Stimulated activated CD8-positive, alpha-beta memory T cell treated with anti-CD3 and anti-CD28 coated beads, Interleukin-12 subunit alpha, Interleukin-12 subunit beta, amount 100 ng/mL, for 24 hours (primary cell): ENCODE measurements at regions not wholly inside any gene's neighbourhood (a gene's known extent, or its start where the extent isn't known, plus 50 kb on each side); places are given as distances from the start of the nearest gene placed in this dataset.

Source experiments
- DNase-seq: peaks from one replicate; pipeline ENCODE4 v3.0.0-alpha.2; 2020; ENCODE audit errors: extremely low read depth

DNA sequence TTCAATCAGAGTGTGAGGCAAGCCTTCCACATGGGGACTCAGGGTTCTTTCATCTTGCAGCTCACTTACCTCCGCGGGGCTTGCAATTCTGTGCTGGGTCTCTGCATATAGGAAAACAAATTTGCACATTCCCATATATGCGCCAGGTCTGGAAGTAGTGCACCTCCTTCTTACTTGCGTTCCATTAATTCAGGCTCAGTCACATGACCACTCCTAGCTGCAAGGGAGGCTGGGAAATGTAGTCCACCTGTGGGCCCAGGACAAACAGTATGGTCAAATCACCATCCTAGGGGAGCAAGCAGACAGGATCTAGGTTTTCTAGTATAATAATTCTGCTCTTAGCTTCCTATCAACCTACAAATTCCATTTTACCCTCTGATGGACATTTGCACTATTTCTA is 160.4 kb downstream of the AACS start:
- no peak for DNase-seq

DNA sequence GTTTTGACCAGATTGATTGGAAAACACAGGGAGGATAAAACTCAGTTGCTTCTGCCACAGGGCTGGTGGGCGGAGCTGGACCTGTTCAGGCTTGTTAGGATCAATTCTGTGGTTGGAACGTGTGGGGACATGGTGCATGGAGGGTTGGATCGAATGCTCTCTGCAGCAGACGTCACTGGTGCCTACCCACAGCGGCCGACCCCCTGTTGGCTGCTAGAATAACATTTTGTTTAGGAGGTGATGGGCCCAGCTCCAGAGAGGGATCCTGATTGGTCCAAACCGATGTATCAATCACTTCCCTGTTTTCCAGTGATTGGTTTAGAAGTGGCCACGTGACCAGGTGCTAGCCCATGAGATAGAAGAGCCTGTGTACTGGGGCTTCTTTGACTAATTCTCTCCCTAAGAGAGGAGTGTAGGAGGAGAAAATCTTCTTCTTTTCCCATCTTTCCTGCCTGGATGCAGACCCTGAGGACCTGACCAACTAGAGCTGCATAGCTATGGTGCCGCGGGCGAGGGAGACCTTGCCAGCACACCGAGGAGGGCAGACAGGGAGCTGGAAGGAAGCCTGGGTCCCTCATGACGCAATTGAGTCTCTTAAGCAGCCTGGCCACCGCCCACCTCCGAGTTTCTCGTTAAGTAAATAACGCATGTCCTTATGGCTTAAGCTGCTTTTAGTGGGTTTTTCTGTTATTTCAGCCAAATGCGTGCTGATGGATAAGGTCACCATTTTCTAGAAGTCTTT is 163.5 kb downstream of the AACS start:
- no peak for DNase-seq

DNA sequence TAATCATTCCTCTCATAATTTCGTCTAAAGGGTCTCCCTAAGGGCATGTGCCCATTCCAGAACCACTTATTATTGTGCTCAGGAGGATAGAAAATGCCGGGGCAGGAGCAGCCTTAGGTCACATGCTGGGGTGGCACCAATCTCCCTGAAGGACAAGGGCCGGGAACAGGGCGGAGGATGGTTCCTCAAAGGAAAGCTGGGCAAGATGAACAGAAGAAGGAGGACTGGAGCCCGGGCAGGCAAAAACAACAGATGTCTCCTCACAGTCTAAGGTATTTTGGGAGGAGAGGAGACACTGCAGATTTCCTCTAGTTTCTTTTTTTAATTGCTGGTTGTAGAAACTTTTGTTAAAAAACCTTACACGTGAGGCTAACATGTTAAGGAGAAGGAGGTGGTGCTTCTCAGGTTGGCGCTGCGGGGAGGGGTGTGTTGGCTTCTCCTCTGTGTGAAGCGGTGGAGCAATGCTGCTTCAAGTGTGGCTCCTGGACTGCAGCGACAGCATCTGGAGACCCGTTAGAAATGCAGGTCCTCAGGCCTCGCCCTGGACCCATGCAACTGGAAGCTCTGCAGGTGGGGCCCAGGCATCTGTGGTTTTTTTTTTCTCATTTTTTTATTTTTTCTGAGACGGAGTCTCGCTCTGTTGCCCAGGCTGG is 164.8 kb downstream of the AACS start:
- no peak for DNase-seq

DNA sequence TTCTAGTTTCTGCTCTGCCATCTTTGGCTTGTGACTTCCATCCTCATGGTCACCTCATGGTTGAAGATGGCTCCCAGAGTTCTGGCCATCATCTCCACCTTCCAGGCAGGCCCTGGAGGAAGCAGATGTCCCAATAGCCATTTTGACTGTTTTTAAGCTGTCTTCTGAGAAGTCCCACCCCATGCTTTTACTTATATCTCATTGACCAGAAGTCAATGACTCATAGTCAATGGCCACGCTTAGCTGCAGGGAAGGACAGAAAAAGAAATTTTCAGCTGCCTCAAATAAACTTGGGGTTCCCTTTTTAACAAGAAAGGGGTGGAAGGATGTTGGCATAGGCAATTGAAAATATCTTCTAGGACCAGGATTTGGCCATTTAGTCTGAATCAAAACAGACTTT is 168.1 kb downstream of the AACS start:
- no peak for DNase-seq

DNA sequence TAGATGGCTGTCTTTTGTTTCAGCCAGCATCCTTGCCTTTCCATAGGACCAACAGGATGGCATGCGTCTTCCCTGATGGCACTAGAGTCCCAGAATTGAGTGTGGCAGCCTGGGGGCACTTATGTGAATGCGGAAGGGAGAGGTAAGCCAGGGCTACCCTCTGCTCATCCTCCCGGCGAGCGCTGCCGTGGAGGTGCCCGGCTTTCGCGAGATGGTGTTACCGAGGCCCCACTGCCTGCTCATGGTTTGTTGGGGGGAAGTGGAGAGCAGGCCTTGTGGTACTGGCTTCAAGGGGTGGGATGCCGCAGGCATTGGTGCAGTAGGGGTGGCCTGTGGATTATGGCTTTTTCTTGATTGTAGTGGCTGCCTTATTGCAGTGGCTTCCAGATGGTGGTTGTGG is 174.3 kb downstream of the AACS start:
- no peak for DNase-seq

DNA sequence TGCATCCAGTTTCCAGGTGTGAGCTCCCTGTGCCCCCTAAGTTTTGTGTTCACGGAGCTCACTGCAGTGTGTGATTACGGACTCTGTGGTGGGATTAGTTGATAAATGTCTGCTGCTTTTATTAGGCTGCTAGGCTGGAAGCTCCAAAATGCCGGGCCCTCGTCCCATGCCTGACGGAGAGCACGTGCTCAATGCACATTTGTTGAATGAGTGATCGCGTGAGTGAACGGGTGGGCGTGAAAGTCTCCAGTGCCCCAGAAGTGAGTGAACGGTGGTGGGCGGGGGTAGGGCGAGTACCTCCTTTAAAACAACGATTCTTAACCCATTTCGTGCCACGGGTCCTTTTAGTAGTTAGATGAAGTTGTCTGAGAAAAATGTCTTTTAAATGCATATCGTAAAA is 175.5 kb downstream of the AACS start:
- no peak for DNase-seq

DNA sequence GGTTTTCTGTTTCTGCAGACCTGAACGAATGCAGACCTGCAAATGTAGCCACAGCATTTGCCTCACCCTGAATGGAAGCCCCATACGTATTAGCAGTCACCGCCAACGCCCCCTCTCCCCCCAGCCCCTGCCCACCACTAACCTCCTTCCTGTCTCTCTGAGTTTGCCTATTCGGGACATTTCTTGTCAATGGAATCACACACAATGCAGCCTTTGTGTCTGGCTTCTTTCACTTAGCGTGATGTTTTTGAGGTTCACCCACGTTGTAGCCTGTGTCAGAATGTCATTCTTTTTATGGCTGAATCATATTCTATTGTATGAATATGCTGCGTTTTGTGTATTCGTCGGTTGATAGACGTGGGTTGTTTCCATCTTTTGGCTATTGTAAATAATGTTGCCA is 178.6 kb downstream of the AACS start:
- DNase-seq, result no peak

DNA sequence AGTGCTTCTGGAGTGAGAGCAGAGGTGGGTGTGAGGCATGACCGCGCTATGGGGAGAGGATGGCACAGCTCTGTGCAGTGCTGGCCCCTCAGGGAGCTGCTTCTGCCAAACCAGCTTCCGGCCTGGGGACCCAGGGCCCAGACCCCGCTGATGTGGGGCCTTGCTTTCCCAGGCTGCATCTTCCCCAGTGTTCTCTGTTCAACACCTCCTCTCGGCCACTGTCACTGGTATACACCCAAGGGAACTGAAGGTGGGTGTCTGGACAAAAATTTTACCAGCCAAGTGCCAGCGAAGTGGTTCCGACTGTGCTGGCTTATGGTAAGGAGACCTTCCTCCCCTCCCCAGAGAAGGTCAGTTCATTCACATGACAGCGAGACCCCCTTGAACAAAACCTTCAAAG is 179.1 kb downstream of the AACS start:
- no peak for DNase-seq

DNA sequence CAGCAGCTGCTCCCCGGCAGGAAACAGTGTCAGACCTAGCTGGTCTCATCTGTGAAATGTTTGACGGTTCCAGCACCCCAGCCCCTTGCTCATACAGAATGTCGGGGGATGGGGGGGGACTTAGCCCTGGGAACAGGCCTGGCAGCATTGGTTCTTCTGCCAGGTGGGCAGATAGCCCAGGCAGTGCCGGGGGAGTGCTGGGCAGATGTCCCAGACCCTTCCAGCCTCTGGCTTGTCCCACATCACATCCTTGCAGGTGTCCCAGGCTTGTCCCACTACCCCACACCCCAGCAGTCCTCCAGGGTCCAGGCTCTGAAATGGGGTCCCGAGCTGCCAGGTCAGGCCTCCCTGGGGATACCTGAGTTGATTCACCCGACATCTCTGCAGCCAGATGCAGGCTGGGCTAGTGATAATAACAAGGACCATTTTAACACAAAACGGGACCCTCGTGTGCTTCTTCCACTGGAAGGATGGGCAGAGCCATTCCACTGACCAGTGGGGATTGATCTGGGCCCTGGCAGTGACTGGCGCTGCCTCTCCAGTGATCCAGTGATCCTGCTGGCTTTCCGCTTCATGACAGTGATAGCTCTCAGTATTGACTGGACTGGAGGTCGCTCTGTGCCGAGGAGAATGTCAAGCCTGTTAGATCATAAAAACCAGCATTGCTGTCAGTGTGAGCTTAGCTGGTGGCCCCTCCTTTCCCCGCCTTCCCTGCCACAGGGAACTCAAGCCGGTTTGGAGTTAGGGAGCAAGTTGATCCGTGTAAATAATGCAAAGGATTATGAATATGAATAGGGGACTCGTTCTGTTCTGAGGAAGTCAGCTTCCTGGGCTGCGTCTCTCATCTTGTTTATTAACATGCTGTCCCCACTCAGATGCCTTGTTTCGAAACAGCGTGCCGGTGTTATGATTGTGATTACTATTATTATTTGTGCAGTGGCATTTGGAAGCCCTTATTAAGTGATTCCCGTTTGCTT is 180.6 kb downstream of the AACS start:
- no peak for DNase-seq

DNA sequence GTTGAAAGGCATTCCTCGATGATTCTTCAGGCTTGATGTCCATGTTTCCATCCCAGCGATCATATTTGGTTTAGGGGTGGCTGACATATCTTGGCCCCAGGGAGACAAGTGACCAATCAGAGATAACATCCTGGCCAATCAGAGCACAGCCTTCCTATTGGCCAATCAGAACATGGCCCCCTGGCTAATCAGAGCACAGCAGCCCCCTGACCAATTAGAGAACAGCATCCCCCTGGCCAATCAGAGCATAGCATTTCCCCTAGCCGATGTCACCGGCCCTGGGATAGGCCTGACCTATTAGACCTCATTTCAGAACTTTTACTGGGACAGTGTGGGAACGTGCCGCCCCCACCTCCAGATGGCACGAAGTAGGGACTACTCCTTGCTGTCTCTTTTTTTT is 182.2 kb downstream of the AACS start:
- DNase-seq, result no peak

DNA sequence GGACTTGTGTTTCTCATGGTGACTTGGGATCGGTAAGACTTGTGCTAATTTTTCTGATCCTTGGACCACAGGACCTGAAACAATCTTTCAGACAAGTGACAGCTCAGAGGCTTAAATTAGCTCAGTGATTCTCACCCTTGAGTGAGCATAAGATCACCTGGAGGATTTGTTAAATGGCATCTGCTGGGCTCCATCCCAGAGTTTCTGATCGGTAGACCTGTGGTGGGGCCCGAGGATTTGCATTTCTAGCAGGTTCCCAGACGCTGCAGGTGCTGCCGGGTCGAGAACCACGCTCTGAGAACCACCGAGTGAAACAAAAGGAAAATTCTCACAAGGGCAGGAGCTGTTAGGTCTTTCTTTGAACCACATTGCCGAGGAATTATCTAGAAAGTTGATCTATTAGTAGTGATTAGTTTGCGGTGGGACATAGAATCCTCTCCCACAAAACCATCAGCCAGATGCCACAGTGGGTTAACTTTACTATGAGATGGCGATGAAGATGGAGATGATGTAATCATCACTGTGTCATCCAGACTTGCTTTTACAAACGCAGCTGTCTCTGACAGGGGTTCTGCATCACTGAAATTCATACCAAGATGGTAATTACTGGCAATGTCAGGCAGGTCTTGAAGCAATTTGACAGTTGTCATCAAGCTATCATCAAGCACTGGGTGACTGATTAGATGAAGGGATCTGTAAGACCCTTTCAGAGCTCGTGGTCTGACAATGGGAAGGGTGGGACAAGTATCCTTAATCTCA is 184.0 kb downstream of the AACS start:
- DNase-seq, result no peak

DNA sequence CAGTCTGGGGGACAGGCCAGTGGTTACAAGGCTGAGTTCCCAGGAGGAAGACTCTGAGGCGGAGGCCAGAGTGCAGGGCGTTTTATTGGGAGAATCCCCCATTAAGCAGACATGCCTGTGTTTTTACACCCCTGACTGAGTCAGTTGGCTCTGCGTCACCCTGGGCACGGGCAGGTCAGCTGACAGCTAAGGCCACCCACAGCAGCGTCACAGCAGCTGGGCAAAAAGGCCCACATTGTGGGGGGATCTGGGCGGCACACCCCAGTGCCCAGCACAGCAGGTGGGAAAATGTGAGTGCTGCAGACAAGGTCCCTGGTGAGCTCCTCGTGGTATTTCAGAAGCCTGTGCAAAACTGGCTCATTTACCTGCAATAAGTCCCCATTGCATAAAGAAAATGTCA is 184.7 kb downstream of the AACS start:
- DNase-seq, result no peak

DNA sequence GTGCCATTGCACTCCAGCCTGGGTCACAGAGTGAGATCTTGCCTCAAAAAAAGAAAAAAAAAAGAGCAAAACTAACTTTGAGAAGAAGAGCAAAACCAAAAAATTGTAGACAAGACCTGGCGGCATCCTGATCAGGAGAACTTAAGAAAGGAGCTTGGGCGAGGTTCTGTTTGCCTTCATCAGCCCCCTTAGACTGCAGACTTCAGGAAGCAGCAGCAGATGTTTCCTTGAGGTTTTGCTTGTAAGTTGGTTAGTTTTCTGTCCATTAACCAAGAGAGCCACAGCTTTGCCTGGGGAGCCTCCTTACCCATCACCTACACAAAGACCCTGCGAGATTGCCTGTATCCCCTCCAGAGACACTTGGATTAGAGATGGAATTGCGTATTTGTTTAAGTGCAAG is 189.0 kb downstream of the AACS start:
- DNase-seq, result no peak

DNA sequence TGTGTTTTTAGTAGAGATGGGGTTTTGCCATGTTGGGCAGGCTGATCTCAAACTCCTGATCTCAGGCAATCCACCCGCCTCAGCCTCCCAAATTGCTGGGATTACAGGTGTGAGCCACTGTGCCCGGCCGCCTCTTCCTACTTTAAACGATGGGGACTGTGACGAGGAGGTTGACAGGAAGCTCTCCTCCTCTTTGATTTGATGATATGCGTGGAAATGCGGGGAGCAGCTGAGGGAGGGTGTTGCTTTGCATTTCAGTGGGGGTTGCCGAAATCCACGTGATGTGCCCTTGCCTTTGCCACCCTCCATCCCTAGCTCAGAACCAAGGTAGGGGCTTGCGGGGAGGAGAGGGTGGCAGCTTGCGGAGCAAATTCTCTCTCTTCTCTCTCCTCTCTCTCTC is 189.6 kb downstream of the AACS start:
- no peak for DNase-seq

DNA sequence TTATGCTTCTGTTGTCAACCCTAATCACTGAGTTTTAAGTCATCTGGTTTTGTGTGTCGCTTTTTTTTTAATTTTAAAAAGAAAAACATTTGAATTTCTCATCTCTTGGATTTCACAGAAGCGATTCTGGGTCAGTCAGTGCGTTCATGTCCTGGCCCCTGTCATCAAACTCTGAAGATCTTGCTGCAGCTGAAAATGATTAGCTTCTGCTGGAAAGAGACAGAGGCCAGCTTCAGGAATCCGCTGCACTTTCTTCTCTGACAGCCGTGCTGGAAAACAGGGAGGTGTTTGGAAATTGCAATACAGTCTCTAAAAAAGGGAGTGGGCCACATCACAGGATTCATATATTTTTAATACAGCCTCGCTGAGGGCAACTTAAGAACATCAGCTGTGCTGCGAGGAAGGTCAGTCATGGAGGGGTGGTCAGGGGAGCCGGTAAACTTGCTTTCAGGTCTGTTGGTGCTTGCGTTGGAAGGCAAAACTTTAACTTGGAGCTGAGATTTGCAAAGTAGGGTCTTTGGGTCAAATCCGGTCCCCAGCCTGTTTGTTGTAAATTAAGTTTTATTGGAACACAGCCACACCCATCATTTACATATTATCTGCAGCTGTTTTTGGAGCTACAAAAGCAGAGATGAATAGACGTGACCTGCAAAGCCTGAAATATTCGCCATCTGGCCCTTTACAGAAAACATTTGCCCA is 190.8 kb downstream of the AACS start:
- no peak for DNase-seq

DNA sequence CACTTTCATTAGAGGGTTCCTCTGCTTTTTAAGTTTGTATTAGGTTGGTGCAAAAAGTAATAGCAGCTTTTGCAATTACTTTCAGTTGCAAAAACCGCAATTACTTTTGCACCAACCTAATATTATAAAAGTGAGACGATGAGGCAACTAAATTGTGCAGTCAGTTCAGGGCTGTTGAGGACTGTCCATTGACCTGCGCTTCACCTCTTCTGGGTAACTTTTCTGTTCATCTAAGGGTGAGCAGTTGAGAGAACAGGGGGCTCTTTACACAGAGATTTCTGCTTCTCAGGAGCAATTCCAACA is 191.3 kb downstream of the AACS start:
- DNase-seq, result no peak

DNA sequence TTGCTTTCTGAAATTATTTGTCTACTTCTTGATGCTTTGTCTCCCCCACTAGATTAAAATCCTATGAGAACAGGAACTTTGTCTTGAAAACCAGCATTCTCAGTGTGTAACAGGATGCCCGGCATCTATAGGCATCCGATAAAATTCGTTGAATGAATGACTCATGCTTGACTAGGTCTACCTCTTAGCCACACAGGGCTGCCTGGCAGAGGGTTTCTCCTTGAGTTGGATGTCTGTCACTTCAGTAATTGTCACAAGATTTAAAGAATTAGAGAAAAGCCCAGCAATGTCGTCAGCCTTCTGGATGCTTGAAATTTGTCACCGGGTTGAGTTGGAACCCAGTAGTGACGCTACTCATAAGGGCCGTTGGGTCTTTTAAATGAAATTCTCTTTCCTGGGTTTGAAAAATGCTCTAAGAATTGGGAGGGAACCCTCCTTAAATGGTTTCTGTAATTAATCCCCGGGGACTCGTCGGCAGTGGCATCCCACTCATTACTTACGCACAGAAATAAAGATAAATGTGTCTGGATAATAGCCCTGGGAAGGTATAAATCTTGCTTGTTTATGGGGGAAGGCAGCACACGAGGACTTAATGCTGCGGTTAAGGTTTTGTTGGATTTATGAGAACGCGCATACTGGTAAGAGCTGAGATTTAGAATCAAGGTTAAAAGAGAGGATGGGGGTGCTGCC is 194.1 kb downstream of the AACS start:
- DNase-seq, result no peak

DNA sequence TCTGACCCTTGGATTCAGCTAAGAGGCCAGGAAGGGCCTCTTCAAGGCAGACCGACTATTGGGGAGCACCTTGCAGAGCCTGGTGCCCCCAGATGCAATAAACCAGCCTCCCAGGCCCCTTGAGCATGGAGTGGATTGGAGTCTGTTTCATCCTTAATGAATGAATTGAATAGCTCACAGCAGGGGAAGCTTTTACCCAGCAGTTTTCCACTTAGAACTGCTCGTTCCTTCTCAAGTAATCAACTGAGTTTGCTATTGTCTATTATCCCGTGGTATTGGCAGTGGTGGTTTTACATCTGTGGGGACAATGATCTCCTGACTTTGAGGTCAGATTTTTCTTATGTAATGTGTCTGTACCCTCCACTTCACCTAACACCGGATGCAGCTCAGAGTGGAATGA is 197.6 kb downstream of the AACS start:
- no peak for DNase-seq

DNA sequence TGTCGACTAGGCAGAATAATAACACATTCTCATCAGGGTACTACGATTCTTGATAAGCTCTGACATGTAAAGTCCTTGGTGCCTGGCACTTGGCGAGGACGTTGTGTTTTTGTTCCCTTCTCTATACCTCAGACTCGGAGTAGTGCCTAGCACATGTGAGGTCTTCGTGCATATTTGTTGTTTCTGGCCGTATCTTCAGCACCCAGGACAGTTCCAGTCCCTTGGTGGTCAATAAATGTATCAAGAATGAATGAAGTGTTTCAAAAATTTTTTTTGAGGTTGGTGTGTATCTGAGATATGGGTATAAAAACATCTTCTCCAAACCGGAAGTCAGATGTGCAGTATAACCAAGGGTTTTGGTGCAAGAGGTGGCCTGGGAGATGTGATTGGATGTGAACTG is 198.2 kb downstream of the AACS start:
- DNase-seq, result no peak

DNA sequence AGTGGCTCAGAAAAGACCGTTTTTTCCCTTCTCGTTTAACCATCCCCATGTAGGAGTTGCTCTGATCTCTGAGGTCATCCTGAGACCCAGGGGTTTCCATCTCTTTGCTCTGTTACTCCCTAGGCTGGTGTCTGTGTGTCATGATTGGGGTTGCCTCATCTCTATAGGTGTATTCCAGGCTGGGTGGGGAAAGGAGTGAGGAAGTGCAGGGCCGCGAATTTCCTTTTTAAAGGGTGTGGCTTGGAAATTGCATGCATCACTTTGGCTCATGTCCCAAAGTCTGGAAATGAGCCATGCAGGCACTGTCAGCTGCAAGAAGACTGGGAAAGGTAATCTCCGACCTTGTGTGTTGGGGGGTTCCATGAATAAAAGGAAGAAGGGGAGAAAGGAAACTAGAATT is 201.9 kb downstream of the AACS start:
- DNase-seq, result no peak

DNA sequence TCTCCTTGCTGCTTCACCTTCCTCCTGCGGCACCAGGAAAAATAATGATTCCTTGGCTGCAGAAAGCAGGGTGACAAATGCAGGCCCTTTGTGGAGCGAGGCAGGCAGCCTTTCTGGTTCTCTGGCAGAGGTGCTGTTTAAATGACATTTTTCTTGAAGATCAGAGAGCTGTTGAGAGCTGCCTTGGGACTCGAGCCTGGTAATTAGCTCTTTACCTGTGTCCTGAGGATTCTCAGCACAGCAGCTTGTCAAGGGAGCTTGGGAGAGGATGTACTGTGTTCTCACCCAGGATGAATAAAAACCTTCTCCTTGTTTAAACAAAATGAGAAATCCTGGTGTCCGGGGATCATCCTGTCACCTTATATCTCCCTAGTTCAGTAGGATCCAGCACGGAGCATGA is 204.0 kb downstream of the AACS start:
- no peak for DNase-seq
